ENCODE measurements at regions not wholly inside any gene's neighbourhood (a gene's known extent, or its start where the extent isn't known, plus 50 kb on each side); places are given as distances from the start of the nearest gene placed in this dataset.

DNA sequence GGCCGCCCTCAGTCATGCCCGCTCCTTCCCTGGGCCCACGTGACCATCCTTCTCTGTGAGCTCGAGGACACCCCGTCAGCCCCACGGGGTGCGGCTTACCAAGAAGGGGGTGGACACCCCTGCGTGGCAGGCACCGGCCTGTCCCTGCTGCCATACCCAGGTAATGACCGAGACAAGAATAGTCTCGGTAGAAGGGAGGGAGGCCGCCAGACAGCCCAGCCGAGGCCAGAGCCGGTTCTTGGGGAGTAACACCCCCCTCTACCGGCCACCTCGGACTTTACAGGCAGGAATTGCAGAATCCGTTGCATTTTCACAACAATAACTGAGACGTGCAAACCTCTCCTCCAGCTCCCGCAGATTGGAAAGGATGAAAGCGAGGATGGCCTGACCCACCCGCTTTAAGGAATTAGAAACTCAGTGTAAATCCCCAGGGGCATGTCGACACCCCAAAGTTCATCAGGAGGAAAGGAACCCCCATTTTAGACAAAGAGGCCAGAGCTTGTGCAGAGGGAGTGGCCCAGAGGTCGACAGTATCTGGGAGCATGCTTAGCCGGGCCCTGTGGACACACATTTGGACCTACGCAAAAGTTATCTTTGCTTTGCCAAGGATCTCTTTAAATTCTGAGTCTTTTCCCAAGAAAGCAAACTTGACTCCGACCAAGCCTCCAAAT lies 60.1 kb upstream of the GLI2 start:
- peak; percentile 52 for DNase-seq (ENCODE audit: low read depth)
- TF ChIP-seq CTCF (IDR thresholded peaks at IDR 0.05; ENCODE audit: insufficient read depth, low read depth, low read length, missing control alignments): peak; percentile 72
- H3K4me3 ChIP-seq (ENCODE audit: low read length): no peak overlapping the region

- no peak overlapping the region for H3K4me3 ChIP-seq (ENCODE audit: low read length)
- TF ChIP-seq CTCF (IDR thresholded peaks at IDR 0.05; ENCODE audit: insufficient read depth, low read depth, low read length, missing control alignments): no peak
- no peak for DNase-seq (ENCODE audit: low read depth)
Measured at GRCh38 chr2:120677221-120677620, 58.4 kb upstream of the GLI2 start.

- DNase-seq (ENCODE audit: low read depth): no peak
- no peak for TF ChIP-seq CTCF (IDR thresholded peaks at IDR 0.05; ENCODE audit: insufficient read depth, low read depth, low read length, missing control alignments)
- no peak overlapping the region for H3K4me3 ChIP-seq (ENCODE audit: low read length)
Measured at GRCh38 chr2:120677696-120678247, 57.9 kb upstream of the GLI2 start.

DNA sequence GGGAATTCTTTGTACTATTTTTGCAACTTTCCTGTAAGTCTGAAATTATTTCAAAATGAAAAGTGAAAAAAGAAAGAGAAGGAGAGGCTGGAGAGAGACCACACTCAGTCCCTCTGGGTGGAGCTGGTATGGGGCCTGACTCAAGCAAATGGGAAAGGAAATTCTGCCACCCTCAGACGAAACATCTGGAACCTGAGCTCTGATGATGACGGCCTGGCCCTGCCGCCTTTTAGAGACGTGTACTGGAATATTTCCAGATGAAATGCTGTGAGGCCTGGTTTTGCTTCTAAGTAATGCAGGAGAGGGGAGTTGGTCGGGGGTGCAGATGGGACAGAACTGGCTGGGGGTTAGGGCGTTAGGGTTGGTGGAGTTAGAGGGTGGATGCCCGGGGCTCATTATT lies 57.4 kb upstream of the GLI2 start:
- DNase-seq (ENCODE audit: low read depth): peak; percentile 36
- TF ChIP-seq CTCF (IDR thresholded peaks at IDR 0.05; ENCODE audit: insufficient read depth, low read depth, low read length, missing control alignments): peak; percentile 6
- H3K4me3 ChIP-seq (ENCODE audit: low read length): no peak overlapping the region

GRCh38 chr2:120678926-120679325 lies 56.7 kb upstream of the GLI2 start:
- no peak for TF ChIP-seq CTCF (IDR thresholded peaks at IDR 0.05; ENCODE audit: insufficient read depth, low read depth, low read length, missing control alignments)
- no peak for DNase-seq (ENCODE audit: low read depth)
- H3K4me3 ChIP-seq (ENCODE audit: low read length): no peak overlapping the region

- H3K4me3 ChIP-seq (ENCODE audit: low read length): no peak overlapping the region
- no peak for DNase-seq (ENCODE audit: low read depth)
- no peak for TF ChIP-seq CTCF (IDR thresholded peaks at IDR 0.05; ENCODE audit: insufficient read depth, low read depth, low read length, missing control alignments)
Measured at GRCh38 chr2:120679526-120679925, 56.1 kb upstream of the GLI2 start.
